ENCODE measurements at regions not wholly inside any gene's neighbourhood (a gene's known extent, or its start where the extent isn't known, plus 50 kb on each side); places are given as distances from the start of the nearest gene placed in this dataset.

DNA sequence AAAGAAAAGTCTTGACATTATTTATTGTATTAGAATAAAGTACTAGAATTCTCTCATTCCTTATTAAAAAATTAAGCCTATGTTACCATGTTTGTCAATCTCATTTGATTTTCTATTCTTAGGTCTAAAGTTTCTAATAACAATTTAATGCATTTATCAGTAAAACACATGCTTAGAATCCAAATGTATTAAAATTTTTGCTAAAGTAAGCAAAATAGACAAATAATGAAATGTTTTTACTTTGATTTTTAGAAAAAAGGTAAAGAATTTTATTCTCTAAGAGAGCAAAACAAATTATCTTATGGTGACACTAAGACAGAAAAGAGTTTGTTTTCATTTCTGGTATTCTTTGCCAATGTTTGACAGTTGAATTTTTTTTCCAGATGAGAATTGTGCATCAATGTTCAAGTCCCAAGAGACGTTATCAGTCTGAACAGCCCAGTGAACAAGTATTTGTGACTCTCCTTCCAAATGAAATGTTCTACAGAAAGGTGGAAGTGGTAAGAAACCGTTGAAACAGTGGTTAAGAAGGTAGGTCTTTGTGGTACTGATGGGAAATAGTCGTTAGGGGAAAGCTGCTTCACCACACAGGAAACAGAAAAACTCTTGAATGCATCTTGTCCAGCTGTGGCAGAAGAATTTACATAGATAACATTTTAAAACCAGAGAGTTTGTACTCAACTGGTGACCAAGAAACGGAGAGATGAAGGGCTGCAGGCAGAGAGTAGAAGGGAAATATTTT, 402.5 kb downstream of the PTPRC start:
- TF ChIP-seq CTCF (IDR thresholded peaks at IDR 0.05), result no peak
- ATAC-seq (ENCODE audit: insufficient number of reproducible peaks, low FRiP score, low read depth) (no peak), DNase-seq (ENCODE audit: low spot score) (no peak)
- H3K27ac ChIP-seq, result no peak overlapping the region
- no peaks in the 10 kb centered on the region for H3K4me1 ChIP-seq (ENCODE audit: control insufficient read depth in 1 of 2, low read depth in 2 of 2)
- H3K9me3 ChIP-seq, result no peaks in the 10 kb centered on the region
- no peaks in the 10 kb centered on the region for H3K27me3 ChIP-seq (replicated peaks; ENCODE audit: insufficient read depth)
- H3K4me3 ChIP-seq, result no peak overlapping the region
- H3K36me3 ChIP-seq, result no peaks in the 10 kb centered on the region

DNA sequence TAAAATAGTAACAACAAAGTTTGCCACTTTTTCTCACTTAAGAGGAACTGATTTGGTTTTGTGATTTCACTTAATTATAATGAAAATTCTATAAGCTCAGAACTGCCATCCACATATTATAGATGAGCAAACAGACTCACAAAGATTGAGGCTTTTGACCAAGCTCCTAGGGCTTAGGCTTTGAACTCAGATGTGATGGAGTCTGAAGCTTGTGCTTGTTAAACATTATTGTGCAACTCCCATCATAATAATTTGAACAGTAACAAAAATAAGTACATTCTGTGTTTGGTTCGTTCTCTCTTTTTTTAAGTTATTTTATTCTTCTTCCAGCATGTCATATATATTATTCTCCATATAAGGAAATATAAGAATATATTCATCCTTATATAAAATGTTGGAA, 403.4 kb downstream of the PTPRC start:
- H3K27me3 ChIP-seq (replicated peaks; ENCODE audit: insufficient read depth), result no peaks in the 10 kb centered on the region
- no peak for ATAC-seq (ENCODE audit: insufficient number of reproducible peaks, low FRiP score, low read depth)
- H3K4me3 ChIP-seq, result no peak overlapping the region
- H3K4me1 ChIP-seq (ENCODE audit: control insufficient read depth in 1 of 2, low read depth in 2 of 2), result no peaks in the 10 kb centered on the region
- TF ChIP-seq CTCF (IDR thresholded peaks at IDR 0.05), result no peak
- H3K27ac ChIP-seq, result no peak overlapping the region
- no peaks in the 10 kb centered on the region for H3K36me3 ChIP-seq
- no peak for DNase-seq (ENCODE audit: low spot score)
- H3K9me3 ChIP-seq, result no peaks in the 10 kb centered on the region

DNA sequence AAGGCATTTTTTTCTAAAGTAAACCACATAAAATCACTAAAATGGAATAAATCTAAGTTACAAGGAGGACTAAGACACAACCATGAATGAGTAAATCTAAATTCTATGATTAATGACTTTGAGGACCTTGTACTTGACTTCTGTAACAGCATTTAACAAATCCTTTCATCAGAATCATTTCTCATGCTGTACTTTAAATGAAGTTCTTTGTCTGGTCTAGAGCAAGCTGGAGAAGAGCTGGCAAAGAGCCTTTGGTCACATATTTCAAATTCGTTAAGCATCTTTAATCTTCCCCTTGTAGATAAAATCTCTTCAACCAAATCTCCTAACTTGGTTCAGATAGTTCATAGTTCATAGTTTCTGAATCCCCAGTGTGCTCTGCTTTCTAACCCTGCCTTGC, 405.4 kb downstream of the PTPRC start:
- no peak for DNase-seq (ENCODE audit: low spot score)
- no peak for ATAC-seq (ENCODE audit: insufficient number of reproducible peaks, low FRiP score, low read depth)
- no peak overlapping the region for H3K4me3 ChIP-seq
- no peaks in the 10 kb centered on the region for H3K4me1 ChIP-seq (ENCODE audit: control insufficient read depth in 1 of 2, low read depth in 2 of 2)
- H3K36me3 ChIP-seq, result no peaks in the 10 kb centered on the region
- no peak overlapping the region for H3K27ac ChIP-seq
- TF ChIP-seq CTCF (IDR thresholded peaks at IDR 0.05), result no peak
- H3K9me3 ChIP-seq, result no peaks in the 10 kb centered on the region
- no peaks in the 10 kb centered on the region for H3K27me3 ChIP-seq (replicated peaks; ENCODE audit: insufficient read depth)

DNA sequence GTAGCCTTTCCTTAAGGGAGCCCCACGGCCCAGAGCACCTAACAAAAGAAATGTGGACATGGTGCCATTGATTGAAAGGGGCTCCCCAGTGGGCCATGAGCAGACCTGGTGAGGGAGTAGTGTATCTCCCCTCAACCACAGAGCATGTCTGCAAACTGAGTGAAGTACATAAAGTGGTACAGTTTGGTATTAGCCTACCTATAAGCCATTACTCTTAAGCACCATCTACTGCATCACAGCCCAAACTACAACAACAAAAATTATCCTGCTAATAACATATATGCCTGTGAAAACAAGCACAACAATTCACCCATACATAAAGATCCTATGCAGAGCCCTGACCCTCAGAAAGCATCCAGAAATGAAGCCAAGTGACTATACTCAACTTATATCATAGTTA, 407.8 kb downstream of the PTPRC start:
- no peaks in the 10 kb centered on the region for H3K36me3 ChIP-seq
- no peak for ATAC-seq (ENCODE audit: insufficient number of reproducible peaks, low FRiP score, low read depth)
- no peak overlapping the region for H3K4me3 ChIP-seq
- H3K27ac ChIP-seq, result no peak overlapping the region
- no peaks in the 10 kb centered on the region for H3K4me1 ChIP-seq (ENCODE audit: control insufficient read depth in 1 of 2, low read depth in 2 of 2)
- no peak for DNase-seq (ENCODE audit: low spot score)
- no peak for TF ChIP-seq CTCF (IDR thresholded peaks at IDR 0.05)
- no peaks in the 10 kb centered on the region for H3K9me3 ChIP-seq
- no peaks in the 10 kb centered on the region for H3K27me3 ChIP-seq (replicated peaks; ENCODE audit: insufficient read depth)

DNA sequence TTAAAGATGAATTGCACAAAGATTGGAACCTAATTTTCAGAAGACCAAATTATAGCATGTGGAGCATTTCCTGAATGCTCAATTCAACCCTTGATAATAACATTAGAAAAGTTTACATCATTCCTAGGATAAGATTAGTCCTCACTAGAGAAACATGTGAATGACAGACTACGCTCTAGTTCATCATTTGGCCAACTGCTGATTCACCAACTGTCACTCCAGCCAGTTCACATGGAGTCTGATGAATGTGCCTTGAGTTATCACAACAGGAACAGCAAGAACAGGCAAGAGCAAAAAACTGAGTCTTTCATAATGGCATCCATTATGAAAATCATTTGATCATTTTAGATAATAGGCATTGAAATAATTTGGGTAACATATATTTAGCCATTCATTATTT, 415.9 kb downstream of the PTPRC start:
- Histone ChIP-seq H3K9me3 (no peaks in the 10 kb centered on the region), H3K4me1 (ENCODE audit: control insufficient read depth in 1 of 2, low read depth in 2 of 2) (no peaks in the 10 kb centered on the region), H3K4me3 (no peak overlapping the region), H3K36me3 (no peaks in the 10 kb centered on the region), H3K27me3 (replicated peaks; ENCODE audit: insufficient read depth) (no peaks in the 10 kb centered on the region), H3K27ac (no peak overlapping the region)
- DNase-seq (ENCODE audit: low spot score), result no peak
- no peak for TF ChIP-seq CTCF (IDR thresholded peaks at IDR 0.05)
- no peak for ATAC-seq (ENCODE audit: insufficient number of reproducible peaks, low FRiP score, low read depth)

Measured in thoracic aorta (tissue), 2 donors.